A673 (cell line): ENCODE measurements at regions not wholly inside any gene's neighbourhood (a gene's known extent, or its start where the extent isn't known, plus 50 kb on each side); places are given as distances from the start of the nearest gene placed in this dataset.

Experiments used
- BruUV-seq: library from RNA; stranded (reverse); fragments of 400-500 nt; replicated peaks from 2 replicates; lab custom pipeline; 2021; lab: Mats Ljungman, UMichigan
- CTCF ChIA-PET: fragments of 300-600 bp; sonication (Branson Sonifier 250); formaldehyde crosslinking; loops from one replicate; lab custom pipeline; 2022; ENCODE audit warnings: antibody characterized with exemption; lab: Charles Lee
- POLR2A ChIA-PET: fragments of 300-600 bp; sonication (Branson Sonifier 250); formaldehyde crosslinking; loops from one replicate; lab custom pipeline; 2022; ENCODE audit warnings: antibody characterized with exemption; ENCODE audit not compliant: low non-redundant PET; lab: Charles Lee
- DNase-seq: peaks from one replicate; pipeline ENCODE4 v3.0.0-alpha.2; 2015; ENCODE audit warnings: low spot score
- H3K27ac ChIP-seq: fragments of 200-600 bp; sonication (generic); 2 replicates; pipeline ENCODE4 v1.5.1; 2016; ENCODE audit warnings: mixed run types, low read depth, mild to moderate bottlenecking, mixed read lengths, antibody characterized with exemption, low read length; ENCODE audit not compliant: poor library complexity, severe bottlenecking
- H3K27me3 ChIP-seq: fragments of 200-600 bp; sonication (generic); replicated peaks from 2 replicates; pipeline ENCODE4 v1.6.1; 2017; ENCODE audit warnings: mixed run types, low read depth, mild to moderate bottlenecking, mixed read lengths, antibody characterized with exemption, low read length; ENCODE audit not compliant: insufficient read depth, poor library complexity
- H3K36me3 ChIP-seq: fragments of 200-600 bp; sonication (generic); 2 replicates; pipeline ENCODE4 v1.6.1; 2016; ENCODE audit warnings: mixed run types, mild to moderate bottlenecking, mixed read lengths, antibody characterized with exemption, low read length; ENCODE audit not compliant: insufficient read depth, poor library complexity, severe bottlenecking
- H3K4me1 ChIP-seq: fragments of 200-600 bp; sonication (generic); 2 replicates; pipeline ENCODE4 v1.6.1; 2017; ENCODE audit warnings: mixed run types, mild to moderate bottlenecking, mixed read lengths, antibody characterized with exemption, low read length; ENCODE audit not compliant: insufficient read depth, poor library complexity, severe bottlenecking
- H3K4me3 ChIP-seq: fragments of 200-600 bp; sonication (generic); 2 replicates; pipeline ENCODE4 v1.5.1; 2016; ENCODE audit warnings: low read depth, mixed run types, mild to moderate bottlenecking, mixed read lengths, low read length; ENCODE audit not compliant: poor library complexity, severe bottlenecking
- H3K9me3 ChIP-seq: fragments of 200-600 bp; sonication (generic); 2 replicates; pipeline ENCODE4 v1.6.1; 2016; ENCODE audit warnings: mixed run types, low read depth, mild to moderate bottlenecking, mixed read lengths, antibody characterized with exemption, low read length; ENCODE audit not compliant: poor library complexity, severe bottlenecking
- EZH2 ChIP-seq: fragments of 200-600 bp; sonication (generic); IDR thresholded peaks from 2 replicates; pipeline ENCODE4 v1.6.1; 2017; ENCODE audit warnings: borderline replicate concordance, low read depth, mild to moderate bottlenecking, mixed read lengths, antibody characterized with exemption, low read length; ENCODE audit not compliant: poor library complexity, severe bottlenecking
- intact Hi-C: fragments of 100-400 bp; cut with micrococcal nuclease; formaldehyde crosslinking; loops from one replicate; pipeline ENCODE4 v1.10.0; 2022; ENCODE audit not compliant: unreplicated experiment
- TF ChIP-seq, protein P1 (sequence below): fragments of 300-800, 200-600 bp; sonication (generic); conservative IDR thresholded peaks from 2 replicates; pipeline ENCODE4 v1.5.1; 2017; ENCODE audit warnings: low read depth, mild to moderate bottlenecking, antibody characterized with exemption, low read length, moderate library complexity, mixed read lengths

DNA sequence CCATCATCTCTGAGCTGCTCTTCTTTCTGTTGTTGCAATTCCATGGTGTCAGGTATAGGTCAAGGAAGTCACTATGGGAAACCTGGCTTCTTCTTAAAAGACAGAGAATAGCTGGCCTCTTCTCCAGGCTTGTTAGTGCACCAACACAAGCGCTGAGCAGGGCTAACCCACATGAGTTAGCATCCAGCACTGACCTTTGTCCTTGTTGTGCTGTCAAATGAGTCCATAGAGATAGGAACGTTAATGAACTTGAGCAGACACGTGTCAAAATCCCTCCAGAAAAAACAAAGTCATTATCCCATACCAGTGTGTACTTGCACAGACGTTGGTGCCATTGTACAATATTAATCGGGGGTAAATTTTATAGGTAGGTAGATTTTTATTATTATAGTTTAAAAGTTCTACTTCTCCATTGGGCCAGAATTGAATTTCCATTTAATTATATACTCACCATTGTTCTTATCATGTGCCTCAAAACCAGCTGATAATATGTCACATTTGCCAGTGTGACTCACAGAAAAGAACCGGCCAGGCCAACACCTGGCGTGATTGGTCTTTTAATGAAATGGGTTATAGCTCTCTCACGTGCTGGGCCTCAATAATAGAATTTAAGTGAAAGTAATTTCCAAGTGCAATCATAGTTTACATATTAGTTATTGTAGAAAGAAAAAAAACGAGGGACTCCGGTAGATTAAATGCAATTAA is 468.8 kb upstream of the MGMT start:
- H3K9me3 ChIP-seq = no peaks in the 10 kb centered on the region
- no peak for DNase-seq
- H3K4me1 ChIP-seq = no peaks in the 10 kb centered on the region
- no peaks in the 10 kb centered on the region for H3K27me3 ChIP-seq
- no peak overlapping the region for H3K27ac ChIP-seq
- H3K4me3 ChIP-seq = no peak overlapping the region
- no peaks in the 10 kb centered on the region for H3K36me3 ChIP-seq
- intact Hi-C loops = no loop called here
- ChIA-PET CTCF (no interaction called here), POLR2A (no interaction called here)
- TF ChIP-seq, protein P1, sequence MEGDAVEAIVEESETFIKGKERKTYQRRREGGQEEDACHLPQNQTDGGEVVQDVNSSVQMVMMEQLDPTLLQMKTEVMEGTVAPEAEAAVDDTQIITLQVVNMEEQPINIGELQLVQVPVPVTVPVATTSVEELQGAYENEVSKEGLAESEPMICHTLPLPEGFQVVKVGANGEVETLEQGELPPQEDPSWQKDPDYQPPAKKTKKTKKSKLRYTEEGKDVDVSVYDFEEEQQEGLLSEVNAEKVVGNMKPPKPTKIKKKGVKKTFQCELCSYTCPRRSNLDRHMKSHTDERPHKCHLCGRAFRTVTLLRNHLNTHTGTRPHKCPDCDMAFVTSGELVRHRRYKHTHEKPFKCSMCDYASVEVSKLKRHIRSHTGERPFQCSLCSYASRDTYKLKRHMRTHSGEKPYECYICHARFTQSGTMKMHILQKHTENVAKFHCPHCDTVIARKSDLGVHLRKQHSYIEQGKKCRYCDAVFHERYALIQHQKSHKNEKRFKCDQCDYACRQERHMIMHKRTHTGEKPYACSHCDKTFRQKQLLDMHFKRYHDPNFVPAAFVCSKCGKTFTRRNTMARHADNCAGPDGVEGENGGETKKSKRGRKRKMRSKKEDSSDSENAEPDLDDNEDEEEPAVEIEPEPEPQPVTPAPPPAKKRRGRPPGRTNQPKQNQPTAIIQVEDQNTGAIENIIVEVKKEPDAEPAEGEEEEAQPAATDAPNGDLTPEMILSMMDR = no peak
- no peak for TF ChIP-seq EZH2
- BruUV-seq = no TSS peak

DNA sequence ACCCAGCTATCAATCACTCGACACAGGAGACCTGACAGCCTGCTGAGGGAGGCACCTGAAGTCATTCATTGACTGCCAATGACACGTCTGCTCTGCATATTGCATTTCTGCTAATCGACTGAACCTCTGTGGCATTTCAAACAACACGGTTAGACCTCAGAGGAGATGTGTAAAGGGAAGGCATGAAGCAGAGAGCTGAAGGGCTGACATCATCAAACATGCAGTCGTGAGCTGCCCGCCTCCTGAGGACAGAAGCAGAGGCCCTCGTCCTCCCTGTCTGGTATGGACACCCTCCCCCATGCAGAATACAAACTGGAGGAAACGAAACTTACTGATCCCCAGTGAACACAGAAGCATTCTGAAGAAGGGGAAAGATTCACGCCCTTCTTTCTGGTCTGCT is 462.6 kb upstream of the MGMT start:
- Histone ChIP-seq H3K4me1 (no peaks in the 10 kb centered on the region), H3K4me3 (no peak overlapping the region), H3K27me3 (no peaks in the 10 kb centered on the region), H3K36me3 (no peaks in the 10 kb centered on the region), H3K27ac (no peak overlapping the region), H3K9me3 (peaks cover 9% of the 10 kb centered on the region)
- POLR2A ChIA-PET = no interaction called here
- CTCF ChIA-PET = no interaction called here
- BruUV-seq = no TSS peak
- intact Hi-C loops = no loop called here
- TF ChIP-seq, protein P1 = no peak
- no peak for TF ChIP-seq EZH2
- no peak for DNase-seq

DNA sequence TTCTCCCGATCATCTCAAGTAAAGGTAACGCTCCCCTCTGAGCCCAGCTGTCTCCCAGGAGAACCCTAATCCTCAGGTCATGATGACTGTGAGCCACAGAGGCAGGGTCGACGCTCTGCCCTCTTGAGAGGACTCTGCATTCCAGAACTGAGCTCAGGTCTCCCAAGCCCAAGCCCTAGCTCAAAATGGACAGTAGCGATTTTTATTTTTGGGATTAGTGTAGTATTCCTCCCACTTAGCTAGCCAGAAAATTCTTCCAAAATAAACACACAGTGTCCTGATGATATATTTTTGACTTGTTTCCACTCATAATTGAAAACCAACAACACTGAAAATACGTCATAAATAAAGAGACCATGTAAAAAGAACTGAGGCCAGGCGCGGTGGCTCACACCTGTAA is 462.0 kb upstream of the MGMT start:
- ChIA-PET CTCF (no interaction called here), POLR2A (no interaction called here)
- DNase-seq = no peak
- BruUV-seq = no TSS peak
- H3K36me3 ChIP-seq = no peaks in the 10 kb centered on the region
- intact Hi-C loops = no loop called here
- no peaks in the 10 kb centered on the region for H3K27me3 ChIP-seq
- H3K9me3 ChIP-seq = peaks cover 13% of the 10 kb centered on the region
- H3K4me3 ChIP-seq = no peak overlapping the region
- no peaks in the 10 kb centered on the region for H3K4me1 ChIP-seq
- no peak overlapping the region for H3K27ac ChIP-seq
- TF ChIP-seq EZH2 = no peak
- TF ChIP-seq, protein P1 = no peak
